ENCODE measurements at regions not wholly inside any gene's neighbourhood (a gene's known extent, or its start where the extent isn't known, plus 50 kb on each side); places are given as distances from the start of the nearest gene placed in this dataset.
"Not testable (repeated sequence)": the region's sequence is repeated elsewhere in the genome, so short reads cannot be mapped to it uniquely, and the experiment has no call there.

DNA sequence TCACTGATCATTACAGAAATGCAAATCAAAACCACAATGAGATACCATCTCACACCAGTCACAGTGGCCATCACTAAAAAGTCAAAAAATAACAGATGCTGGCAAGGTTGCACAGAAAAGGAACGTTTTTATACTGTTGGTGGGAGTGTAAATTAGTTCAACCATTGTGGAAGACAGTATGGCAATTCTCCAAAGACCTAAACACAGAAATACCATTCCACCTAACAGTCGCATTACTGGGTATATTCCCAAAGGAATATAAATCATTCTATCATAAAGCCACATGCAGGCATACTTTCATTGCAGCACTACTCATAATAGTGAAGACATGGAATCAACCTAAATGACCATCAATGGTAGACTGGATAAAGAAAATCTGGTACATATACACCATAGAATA lies 83.2 kb upstream of the ARID5B start:
- DNase-seq; H3K9me3 ChIP-seq (ENCODE audit: control insufficient read depth in 2 of 3, insufficient read depth in 1 of 3, low read length in 3 of 3); H3K27ac ChIP-seq (ENCODE audit: low read depth in 2 of 2, low read length in 2 of 2); H3K27me3 ChIP-seq (ENCODE audit: control insufficient read depth, insufficient read depth, low read length); intact Hi-C loops (cut with DNase I); H3K9ac ChIP-seq (ENCODE audit: low read length in 3 of 3); H3K4me3 ChIP-seq (ENCODE audit: low read length in 3 of 3); H3K36me3 ChIP-seq (ENCODE audit: control insufficient read depth in 2 of 3, insufficient read depth in 3 of 3, low read length in 3 of 3); FAIRE-seq; H3K4me1 ChIP-seq (ENCODE audit: control insufficient read depth in 2 of 3, insufficient read depth in 2 of 3, low read depth in 1 of 3, low read length in 3 of 3): not testable (repeated sequence)

DNA sequence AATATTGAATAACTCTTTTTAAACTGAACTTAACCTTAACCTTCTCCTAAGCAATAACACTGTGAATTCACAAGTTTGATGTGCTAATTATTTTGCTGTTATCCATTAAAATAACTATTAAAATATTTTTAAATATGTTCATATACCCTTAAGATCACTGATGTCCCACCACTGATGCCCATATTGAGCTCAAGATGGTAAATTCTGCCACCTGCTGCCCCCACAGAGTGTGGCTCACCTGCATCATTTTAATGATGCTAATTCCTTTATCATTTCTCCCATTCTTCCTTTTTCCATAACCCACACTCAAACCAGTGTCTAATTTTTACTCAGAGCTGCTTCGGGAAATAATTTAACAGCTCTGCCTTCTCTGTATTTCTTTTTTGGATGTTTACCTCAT lies 82.3 kb upstream of the ARID5B start:
- DNase-seq (no peak), FAIRE-seq (no peak)

DNA sequence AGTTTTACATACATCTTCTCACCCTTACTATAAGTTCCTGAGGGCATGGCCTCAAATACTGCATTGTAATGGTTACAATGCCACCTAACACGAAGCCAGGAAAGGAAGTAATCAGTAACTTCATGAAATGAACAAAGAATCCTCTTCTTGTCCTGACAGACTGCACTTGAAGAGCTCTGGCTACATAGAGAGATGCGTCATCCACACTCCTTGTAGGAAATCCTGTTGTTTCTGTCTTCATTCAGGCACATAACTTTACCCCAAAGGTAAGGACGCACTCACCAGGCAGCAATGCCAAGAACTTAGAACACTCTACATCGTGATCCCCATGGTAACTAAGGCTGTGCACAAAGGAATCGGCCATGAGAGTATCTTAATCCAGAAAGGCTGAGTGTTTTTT lies 80.3 kb upstream of the ARID5B start:
- Histone ChIP-seq H3K36me3 (ENCODE audit: control insufficient read depth in 2 of 3, insufficient read depth in 3 of 3, low read length in 3 of 3) (no peaks in the 10 kb centered on the region), H3K27me3 (ENCODE audit: control insufficient read depth, insufficient read depth, low read length) (no peaks in the 10 kb centered on the region), H3K27ac (ENCODE audit: low read depth in 2 of 2, low read length in 2 of 2) (no peak overlapping the region), H3K4me1 (ENCODE audit: control insufficient read depth in 2 of 3, insufficient read depth in 2 of 3, low read depth in 1 of 3, low read length in 3 of 3) (no peaks in the 10 kb centered on the region), H3K9me3 (ENCODE audit: control insufficient read depth in 2 of 3, insufficient read depth in 1 of 3, low read length in 3 of 3) (no peaks in the 10 kb centered on the region), H3K4me3 (ENCODE audit: low read length in 3 of 3) (no peak overlapping the region), H3K9ac (ENCODE audit: low read length in 3 of 3) (no peak overlapping the region)
- DNase-seq, result no peak
- intact Hi-C loops (cut with DNase I), result no loop called here
- TF ChIP-seq, protein P1, sequence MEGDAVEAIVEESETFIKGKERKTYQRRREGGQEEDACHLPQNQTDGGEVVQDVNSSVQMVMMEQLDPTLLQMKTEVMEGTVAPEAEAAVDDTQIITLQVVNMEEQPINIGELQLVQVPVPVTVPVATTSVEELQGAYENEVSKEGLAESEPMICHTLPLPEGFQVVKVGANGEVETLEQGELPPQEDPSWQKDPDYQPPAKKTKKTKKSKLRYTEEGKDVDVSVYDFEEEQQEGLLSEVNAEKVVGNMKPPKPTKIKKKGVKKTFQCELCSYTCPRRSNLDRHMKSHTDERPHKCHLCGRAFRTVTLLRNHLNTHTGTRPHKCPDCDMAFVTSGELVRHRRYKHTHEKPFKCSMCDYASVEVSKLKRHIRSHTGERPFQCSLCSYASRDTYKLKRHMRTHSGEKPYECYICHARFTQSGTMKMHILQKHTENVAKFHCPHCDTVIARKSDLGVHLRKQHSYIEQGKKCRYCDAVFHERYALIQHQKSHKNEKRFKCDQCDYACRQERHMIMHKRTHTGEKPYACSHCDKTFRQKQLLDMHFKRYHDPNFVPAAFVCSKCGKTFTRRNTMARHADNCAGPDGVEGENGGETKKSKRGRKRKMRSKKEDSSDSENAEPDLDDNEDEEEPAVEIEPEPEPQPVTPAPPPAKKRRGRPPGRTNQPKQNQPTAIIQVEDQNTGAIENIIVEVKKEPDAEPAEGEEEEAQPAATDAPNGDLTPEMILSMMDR (IDR thresholded peaks at IDR 0.05; ENCODE audit: borderline replicate concordance, extremely low read depth, insufficient read depth), result no peak
- FAIRE-seq, result no peak

More for the DNA sequence above, 82.3 kb upstream of the ARID5B start:
- Histone ChIP-seq H3K4me1 (ENCODE audit: control insufficient read depth in 2 of 3, insufficient read depth in 2 of 3, low read depth in 1 of 3, low read length in 3 of 3) (no peaks in the 10 kb centered on the region), H3K9ac (ENCODE audit: low read length in 3 of 3) (no peak overlapping the region), H3K36me3 (ENCODE audit: control insufficient read depth in 2 of 3, insufficient read depth in 3 of 3, low read length in 3 of 3) (no peaks in the 10 kb centered on the region), H3K9me3 (ENCODE audit: control insufficient read depth in 2 of 3, insufficient read depth in 1 of 3, low read length in 3 of 3) (no peaks in the 10 kb centered on the region), H3K27me3 (ENCODE audit: control insufficient read depth, insufficient read depth, low read length) (no peaks in the 10 kb centered on the region), H3K4me3 (ENCODE audit: low read length in 3 of 3) (no peak overlapping the region), H3K27ac (ENCODE audit: low read depth in 2 of 2, low read length in 2 of 2) (no peak overlapping the region)
- intact Hi-C loops (cut with DNase I), result no loop called here
- TF ChIP-seq, protein P1 (IDR thresholded peaks at IDR 0.05; ENCODE audit: borderline replicate concordance, extremely low read depth, insufficient read depth), result no peak

DNA sequence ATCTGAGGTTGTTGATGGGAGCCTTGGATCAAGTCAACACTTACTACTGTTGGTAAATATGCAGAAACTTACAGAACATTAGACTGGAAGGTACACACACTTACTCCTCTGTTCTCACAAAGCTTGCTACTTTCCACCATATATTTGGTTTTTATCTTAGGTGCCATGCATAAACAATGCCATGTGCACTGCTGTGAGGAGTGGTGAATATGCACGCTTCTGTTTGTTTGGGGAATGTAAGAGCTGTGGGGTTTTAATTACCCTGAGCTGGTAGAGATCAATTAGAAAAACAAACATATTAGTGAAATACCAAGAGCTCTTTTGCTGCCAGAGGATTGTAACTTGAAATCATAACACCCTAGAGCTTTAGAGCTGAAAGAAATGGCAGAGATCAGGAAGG lies 79.8 kb upstream of the ARID5B start:
- TF ChIP-seq, protein P1 (IDR thresholded peaks at IDR 0.05; ENCODE audit: borderline replicate concordance, extremely low read depth, insufficient read depth), result no peak
- no peak overlapping the region for H3K9ac ChIP-seq (ENCODE audit: low read length in 3 of 3)
- no peaks in the 10 kb centered on the region for H3K4me1 ChIP-seq (ENCODE audit: control insufficient read depth in 2 of 3, insufficient read depth in 2 of 3, low read depth in 1 of 3, low read length in 3 of 3)
- H3K9me3 ChIP-seq (ENCODE audit: control insufficient read depth in 2 of 3, insufficient read depth in 1 of 3, low read length in 3 of 3), result no peaks in the 10 kb centered on the region
- DNase-seq (no peak), FAIRE-seq (no peak)
- H3K27me3 ChIP-seq (ENCODE audit: control insufficient read depth, insufficient read depth, low read length), result no peaks in the 10 kb centered on the region
- H3K36me3 ChIP-seq (ENCODE audit: control insufficient read depth in 2 of 3, insufficient read depth in 3 of 3, low read length in 3 of 3), result no peaks in the 10 kb centered on the region
- intact Hi-C loops (cut with DNase I), result no loop called here
- H3K4me3 ChIP-seq (ENCODE audit: low read length in 3 of 3), result no peak overlapping the region
- H3K27ac ChIP-seq (ENCODE audit: low read depth in 2 of 2, low read length in 2 of 2), result no peak overlapping the region
